ENCODE measurements at regions not wholly inside any gene's neighbourhood (a gene's known extent, or its start where the extent isn't known, plus 50 kb on each side); places are given as distances from the start of the nearest gene placed in this dataset.
A peak's percentile ranks its signal among the peaks of the same experiment; 100 is the strongest.

- TF ChIP-seq MAX (CRISPR knock-in tag; IDR thresholded peaks at IDR 0.05) (no peak), ZNF263 (CRISPR knock-in tag; IDR thresholded peaks at IDR 0.05; ENCODE audit: low read depth) (no peak), ZNF121 (CRISPR knock-in tag; IDR thresholded peaks at IDR 0.05) (peak; percentile 53; the same call in 1 of the 2 replicates), NFE2L1 (CRISPR knock-in tag; IDR thresholded peaks at IDR 0.05) (no peak), USF1 (CRISPR knock-in tag; IDR thresholded peaks at IDR 0.05) (no peak), TP53 (CRISPR knock-in tag; IDR thresholded peaks at IDR 0.05) (no peak)
- TF ChIP-seq, protein P1, sequence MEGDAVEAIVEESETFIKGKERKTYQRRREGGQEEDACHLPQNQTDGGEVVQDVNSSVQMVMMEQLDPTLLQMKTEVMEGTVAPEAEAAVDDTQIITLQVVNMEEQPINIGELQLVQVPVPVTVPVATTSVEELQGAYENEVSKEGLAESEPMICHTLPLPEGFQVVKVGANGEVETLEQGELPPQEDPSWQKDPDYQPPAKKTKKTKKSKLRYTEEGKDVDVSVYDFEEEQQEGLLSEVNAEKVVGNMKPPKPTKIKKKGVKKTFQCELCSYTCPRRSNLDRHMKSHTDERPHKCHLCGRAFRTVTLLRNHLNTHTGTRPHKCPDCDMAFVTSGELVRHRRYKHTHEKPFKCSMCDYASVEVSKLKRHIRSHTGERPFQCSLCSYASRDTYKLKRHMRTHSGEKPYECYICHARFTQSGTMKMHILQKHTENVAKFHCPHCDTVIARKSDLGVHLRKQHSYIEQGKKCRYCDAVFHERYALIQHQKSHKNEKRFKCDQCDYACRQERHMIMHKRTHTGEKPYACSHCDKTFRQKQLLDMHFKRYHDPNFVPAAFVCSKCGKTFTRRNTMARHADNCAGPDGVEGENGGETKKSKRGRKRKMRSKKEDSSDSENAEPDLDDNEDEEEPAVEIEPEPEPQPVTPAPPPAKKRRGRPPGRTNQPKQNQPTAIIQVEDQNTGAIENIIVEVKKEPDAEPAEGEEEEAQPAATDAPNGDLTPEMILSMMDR (IDR thresholded peaks at IDR 0.05) = no peak
Measured at GRCh38 chr4:123469696-123470095, 73.1 kb downstream of the SPRY1 start.

Measured in WTC11 (cell line).